Upper lobe of right lung (tissue), 1 donor: ENCODE measurements at regions not wholly inside any gene's neighbourhood (a gene's known extent, or its start where the extent isn't known, plus 50 kb on each side); places are given as distances from the start of the nearest gene placed in this dataset.

ENCODE experiments used
- ATAC-seq: fragments of 200-7000 bp; cut with Tn5 transposase; one replicate; pipeline ENCODE4 v1.9.1; 2020; ENCODE audit warnings: mild to moderate bottlenecking, moderate library complexity
- DNase-seq: peaks from one replicate; pipeline ENCODE4 v3.0.0-alpha.2; 2020
- H3K27ac ChIP-seq: fragments of 200-600 bp; one replicate; pipeline ENCODE4 v1.8.0; 2022
- H3K27me3 ChIP-seq: fragments of 200-600 bp; one replicate; pipeline ENCODE4 v1.8.0; 2022; ENCODE audit warnings: mild to moderate bottlenecking
- H3K36me3 ChIP-seq: fragments of 200-600 bp; one replicate; pipeline ENCODE4 v1.8.0; 2022
- H3K4me1 ChIP-seq: fragments of 200-600 bp; one replicate; pipeline ENCODE4 v1.8.0; 2022
- H3K4me3 ChIP-seq: fragments of 200-600 bp; one replicate; pipeline ENCODE4 v1.8.0; 2022; ENCODE audit warnings: mild to moderate bottlenecking
- H3K9me3 ChIP-seq: fragments of 200-600 bp; one replicate; pipeline ENCODE4 v1.8.0; 2022
- intact Hi-C: fragments of 100-400 bp; cut with DNase I; formaldehyde crosslinking; loops from one replicate; pipeline ENCODE4 v1.11.0; 2022
- TF ChIP-seq, protein P1 (sequence below): fragments of 200-600 bp; IDR thresholded peaks from one replicate; pipeline ENCODE4 v1.8.0; 2022; ENCODE audit warnings: antibody characterized with exemption
- donor health status: DM: no; HTN: yes; CAD: no; lungs with severe emphysema.

DNA sequence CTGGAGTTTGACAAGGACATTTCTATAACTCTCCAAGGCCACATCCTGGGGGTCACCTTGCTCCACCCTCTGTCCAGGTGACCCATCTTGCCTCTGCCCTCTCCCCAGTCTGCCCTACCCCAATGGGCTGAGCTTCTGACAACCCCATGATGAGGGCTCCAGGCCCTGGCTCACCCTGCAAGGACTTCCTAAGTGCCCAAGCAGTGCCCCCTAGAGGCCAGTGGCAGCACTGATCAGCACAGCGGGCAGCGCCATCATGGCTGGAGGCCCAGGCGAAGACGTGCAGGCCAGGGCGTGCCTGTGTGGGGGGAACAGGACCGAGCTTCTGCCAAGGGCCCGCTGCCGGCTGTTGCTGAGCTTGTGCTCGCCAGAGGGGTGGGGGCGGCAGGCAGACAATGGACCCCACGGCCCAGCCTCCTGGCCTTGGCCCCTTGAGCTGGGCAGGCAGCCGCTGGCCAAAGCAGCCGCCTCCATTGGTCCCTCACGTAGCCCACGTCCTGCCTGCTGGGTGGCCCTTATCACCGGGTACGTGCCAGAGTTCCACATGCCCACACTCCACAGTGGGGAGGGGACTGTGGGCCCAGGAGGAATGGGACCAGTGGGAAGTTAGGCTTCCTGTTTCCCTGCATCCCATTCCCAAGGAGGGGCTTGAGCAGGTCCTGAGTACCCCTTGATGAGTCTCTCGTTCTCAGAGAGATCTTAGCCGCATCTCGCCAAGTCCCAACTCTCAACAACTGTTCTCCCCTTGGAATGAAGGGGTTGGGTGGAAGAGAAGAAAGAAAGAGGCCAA, 64.3 kb downstream of the MRPL14 start:
- Histone ChIP-seq H3K27ac (no peak overlapping the region), H3K9me3 (no peaks in the 10 kb centered on the region), H3K36me3 (no peaks in the 10 kb centered on the region), H3K4me3 (no peak overlapping the region), H3K4me1 (peaks cover 28% of the 10 kb centered on the region), H3K27me3 (no peaks in the 10 kb centered on the region)
- TF ChIP-seq, protein P1, sequence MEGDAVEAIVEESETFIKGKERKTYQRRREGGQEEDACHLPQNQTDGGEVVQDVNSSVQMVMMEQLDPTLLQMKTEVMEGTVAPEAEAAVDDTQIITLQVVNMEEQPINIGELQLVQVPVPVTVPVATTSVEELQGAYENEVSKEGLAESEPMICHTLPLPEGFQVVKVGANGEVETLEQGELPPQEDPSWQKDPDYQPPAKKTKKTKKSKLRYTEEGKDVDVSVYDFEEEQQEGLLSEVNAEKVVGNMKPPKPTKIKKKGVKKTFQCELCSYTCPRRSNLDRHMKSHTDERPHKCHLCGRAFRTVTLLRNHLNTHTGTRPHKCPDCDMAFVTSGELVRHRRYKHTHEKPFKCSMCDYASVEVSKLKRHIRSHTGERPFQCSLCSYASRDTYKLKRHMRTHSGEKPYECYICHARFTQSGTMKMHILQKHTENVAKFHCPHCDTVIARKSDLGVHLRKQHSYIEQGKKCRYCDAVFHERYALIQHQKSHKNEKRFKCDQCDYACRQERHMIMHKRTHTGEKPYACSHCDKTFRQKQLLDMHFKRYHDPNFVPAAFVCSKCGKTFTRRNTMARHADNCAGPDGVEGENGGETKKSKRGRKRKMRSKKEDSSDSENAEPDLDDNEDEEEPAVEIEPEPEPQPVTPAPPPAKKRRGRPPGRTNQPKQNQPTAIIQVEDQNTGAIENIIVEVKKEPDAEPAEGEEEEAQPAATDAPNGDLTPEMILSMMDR = peak; percentile 32
- intact Hi-C loops = no loop called here
- ATAC-seq (no peak), DNase-seq (peak; percentile 74)

GRCh38 chr6:44062105-44062770, 65.0 kb downstream of the MRPL14 start:
- no peak overlapping the region for H3K27ac ChIP-seq
- H3K27me3 ChIP-seq = no peaks in the 10 kb centered on the region
- peaks cover 35% of the 10 kb centered on the region for H3K4me1 ChIP-seq
- TF ChIP-seq, protein P1 = no peak
- ATAC-seq = no peak
- intact Hi-C loops = no loop called here
- H3K9me3 ChIP-seq = no peaks in the 10 kb centered on the region
- H3K36me3 ChIP-seq = no peaks in the 10 kb centered on the region
- H3K4me3 ChIP-seq = no peak overlapping the region
- no peak for DNase-seq

DNA sequence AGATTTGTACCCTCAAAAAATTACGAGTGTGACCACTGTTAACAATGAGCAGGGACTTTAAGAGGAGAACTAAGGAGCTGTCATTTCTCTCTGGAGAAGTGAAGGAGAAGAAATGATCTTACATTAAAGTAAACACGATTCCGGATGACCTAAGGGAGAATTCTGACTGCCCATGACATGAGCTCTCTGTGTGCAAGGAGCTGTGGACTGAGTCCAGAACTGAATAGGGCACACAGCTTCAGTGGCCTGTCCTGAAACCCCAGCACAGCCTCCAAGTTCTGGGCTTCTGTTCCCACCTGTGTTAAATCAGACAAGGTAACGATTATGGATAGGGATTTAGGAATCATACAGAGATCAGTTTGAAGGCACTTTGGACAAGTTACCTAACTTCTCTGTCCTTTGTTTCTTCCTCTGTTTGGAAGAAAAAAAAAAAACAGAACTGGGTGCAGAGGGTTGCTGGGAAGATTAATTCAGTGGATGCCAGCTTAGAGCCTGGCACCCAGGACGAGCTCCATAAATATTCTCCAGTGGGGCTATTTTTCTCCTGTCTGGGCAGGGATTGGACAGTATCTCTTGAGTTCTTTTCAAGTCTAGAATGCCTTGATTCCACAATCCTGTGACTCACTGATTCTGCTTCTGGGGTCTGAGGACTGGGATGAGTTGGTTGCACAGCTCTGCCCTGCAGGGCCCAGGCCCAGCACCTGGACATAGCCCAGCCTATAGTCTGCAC, 65.7 kb downstream of the MRPL14 start:
- DNase-seq (no peak), ATAC-seq (no peak)
- Histone ChIP-seq H3K9me3 (no peaks in the 10 kb centered on the region), H3K4me1 (peaks cover 40% of the 10 kb centered on the region), H3K27me3 (no peaks in the 10 kb centered on the region), H3K4me3 (no peak overlapping the region), H3K27ac (no peak overlapping the region), H3K36me3 (no peaks in the 10 kb centered on the region)
- TF ChIP-seq, protein P1 = no peak
- intact Hi-C loops = no loop called here

- DNase-seq (no peak), ATAC-seq (no peak)
- intact Hi-C loops = no loop called here
- Histone ChIP-seq H3K36me3 (no peaks in the 10 kb centered on the region), H3K9me3 (no peaks in the 10 kb centered on the region), H3K4me1 (peaks cover 40% of the 10 kb centered on the region), H3K27me3 (no peaks in the 10 kb centered on the region), H3K4me3 (no peak overlapping the region), H3K27ac (no peak overlapping the region)
- TF ChIP-seq, protein P1 = no peak
Observed at GRCh38 chr6:44060612-44061374, 66.5 kb downstream of the MRPL14 start.
